ENCODE measurements at regions not wholly inside any gene's neighbourhood (a gene's known extent, or its start where the extent isn't known, plus 50 kb on each side); places are given as distances from the start of the nearest gene placed in this dataset.

DNA sequence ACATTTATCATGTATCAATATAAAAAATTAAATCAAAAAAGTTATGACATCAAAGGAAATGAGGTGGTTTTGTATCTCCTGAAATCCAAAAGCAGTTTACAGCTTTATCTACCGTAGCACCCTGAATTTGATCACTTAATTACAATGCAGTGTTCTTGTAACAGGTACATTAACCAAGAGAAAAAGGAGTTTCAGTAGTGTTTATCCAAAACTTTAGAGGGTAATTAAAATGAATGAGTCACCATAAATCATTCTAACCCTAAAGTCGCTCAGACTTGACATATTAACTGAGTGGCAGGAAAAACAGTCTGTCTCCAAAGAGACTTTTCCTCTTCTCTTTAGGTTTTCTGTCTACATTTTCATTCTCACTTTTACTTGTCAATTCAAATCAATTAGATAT is 907.6 kb upstream of the EPHA5 start:
- TF ChIP-seq, protein P1, sequence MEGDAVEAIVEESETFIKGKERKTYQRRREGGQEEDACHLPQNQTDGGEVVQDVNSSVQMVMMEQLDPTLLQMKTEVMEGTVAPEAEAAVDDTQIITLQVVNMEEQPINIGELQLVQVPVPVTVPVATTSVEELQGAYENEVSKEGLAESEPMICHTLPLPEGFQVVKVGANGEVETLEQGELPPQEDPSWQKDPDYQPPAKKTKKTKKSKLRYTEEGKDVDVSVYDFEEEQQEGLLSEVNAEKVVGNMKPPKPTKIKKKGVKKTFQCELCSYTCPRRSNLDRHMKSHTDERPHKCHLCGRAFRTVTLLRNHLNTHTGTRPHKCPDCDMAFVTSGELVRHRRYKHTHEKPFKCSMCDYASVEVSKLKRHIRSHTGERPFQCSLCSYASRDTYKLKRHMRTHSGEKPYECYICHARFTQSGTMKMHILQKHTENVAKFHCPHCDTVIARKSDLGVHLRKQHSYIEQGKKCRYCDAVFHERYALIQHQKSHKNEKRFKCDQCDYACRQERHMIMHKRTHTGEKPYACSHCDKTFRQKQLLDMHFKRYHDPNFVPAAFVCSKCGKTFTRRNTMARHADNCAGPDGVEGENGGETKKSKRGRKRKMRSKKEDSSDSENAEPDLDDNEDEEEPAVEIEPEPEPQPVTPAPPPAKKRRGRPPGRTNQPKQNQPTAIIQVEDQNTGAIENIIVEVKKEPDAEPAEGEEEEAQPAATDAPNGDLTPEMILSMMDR (IDR thresholded peaks at IDR 0.05; ENCODE audit: low read depth, low read length, poor library complexity, severe bottlenecking), result no peak
- TF ChIP-seq EZH2phosphoT487 (IDR thresholded peaks at IDR 0.05; ENCODE audit: borderline replicate concordance, low read length), result no peak
